Caco-2 (cell line): ENCODE measurements at regions not wholly inside any gene's neighbourhood (a gene's known extent, or its start where the extent isn't known, plus 50 kb on each side); places are given as distances from the start of the nearest gene placed in this dataset.

Experiments used
- BruUV-seq: library from RNA; stranded (reverse); fragments of 400-500 nt; replicated peaks from 2 replicates; lab custom pipeline; 2021; lab: Mats Ljungman, UMichigan
- CTCF ChIA-PET: fragments of 300-600 bp; sonication (Branson Sonifier 250); formaldehyde crosslinking; loops from one replicate; lab custom pipeline; 2022; ENCODE audit warnings: antibody characterized with exemption; lab: Charles Lee
- POLR2A ChIA-PET: fragments of 300-600 bp; sonication (Branson Sonifier 250); formaldehyde crosslinking; loops from one replicate; lab custom pipeline; 2022; ENCODE audit warnings: antibody characterized with exemption; lab: Charles Lee
- DNase-seq, 2 experiments: peaks; one replicate each; pipeline versions ENCODE4 v3.0.0 to v3.0.0-alpha.2; 2020 to 2022
- H3K27me3 ChIP-seq: replicated peaks from 2 replicates; pipeline ENCODE4 v1.6.0; 2011; ENCODE audit warnings: low read length; ENCODE audit not compliant: control insufficient read depth, insufficient read depth
- H3K36me3 ChIP-seq: 2 replicates; pipeline ENCODE4 v1.5.1; 2011; ENCODE audit warnings: low read length; ENCODE audit not compliant: control insufficient read depth, insufficient read depth
- H3K4me1 ChIP-seq: fragments of 250-450 bp; sonication (Bioruptor Pico); 2 replicates; pipeline ENCODE4 v1.5.1; 2020; ENCODE audit warnings: mild to moderate bottlenecking
- H3K4me3 ChIP-seq: 2 replicates; pipeline ENCODE4 v1.5.1; 2011; ENCODE audit warnings: low read depth, mild to moderate bottlenecking, control low read depth, low read length
- H3K9me3 ChIP-seq: fragments of 250-450 bp; sonication (Bioruptor Pico); 2 replicates; pipeline ENCODE4 v1.5.1; 2020; ENCODE audit warnings: mild to moderate bottlenecking, moderate library complexity
- H3K27ac Mint-ChIP-seq: one replicate; pipeline ENCODE4 v1.8.0; 2022; ENCODE audit warnings: mixed read lengths; ENCODE audit not compliant: unreplicated experiment
- H3K27me3 Mint-ChIP-seq: one replicate; pipeline ENCODE4 v1.8.0; 2022; ENCODE audit warnings: mixed read lengths; ENCODE audit not compliant: insufficient read depth, unreplicated experiment
- H3K36me3 Mint-ChIP-seq: one replicate; pipeline ENCODE4 v1.8.0; 2022; ENCODE audit warnings: mild to moderate bottlenecking, mixed read lengths; ENCODE audit not compliant: insufficient read depth, unreplicated experiment
- H3K4me1 Mint-ChIP-seq: one replicate; pipeline ENCODE4 v1.8.0; 2022; ENCODE audit warnings: low read depth, mixed read lengths; ENCODE audit not compliant: unreplicated experiment
- H3K4me3 Mint-ChIP-seq: one replicate; pipeline ENCODE4 v1.8.0; 2022; ENCODE audit warnings: mild to moderate bottlenecking, moderate library complexity, mixed read lengths; ENCODE audit not compliant: unreplicated experiment
- H3K9me3 Mint-ChIP-seq: one replicate; pipeline ENCODE4 v1.8.0; 2022; ENCODE audit warnings: mixed read lengths; ENCODE audit not compliant: unreplicated experiment
- CTCF ChIP-seq, 2 experiments: fragments of 200-600 bp in 1 of 2; IDR thresholded peaks; 1 replicate in 1 of 2; 2 replicates in 1 of 2; pipeline versions ENCODE4 v1.5.1 to v1.8.0; 2011 to 2022; ENCODE audit warnings: antibody characterized with exemption in 1 of 2, control low read depth in 1 of 2, inconsistent platforms in 1 of 2, low read depth in 1 of 2, low read length in 1 of 2, mild to moderate bottlenecking in 1 of 2, moderate library complexity in 1 of 2; ENCODE audit not compliant: insufficient read depth in 1 of 2, severe bottlenecking in 1 of 2, unreplicated experiment in 1 of 2
- intact Hi-C: fragments of 100-400 bp; cut with micrococcal nuclease; formaldehyde crosslinking; loops from one replicate; pipeline ENCODE4 v1.10.0; 2022; ENCODE audit not compliant: unreplicated experiment

GRCh38 chr13:48156466-48156865 is 61.6 kb upstream of the MED4 start:
- Histone ChIP-seq H3K4me3 (no peak overlapping the region), H3K36me3 (no peaks in the 10 kb centered on the region), H3K27me3 (no peaks in the 10 kb centered on the region), H3K4me1 (peaks cover 7% of the 10 kb centered on the region; the same call in 1 of the 2 replicates), H3K9me3 (no peaks in the 10 kb centered on the region)
- no TSS peak for BruUV-seq
- Mint-ChIP-seq H3K4me1 (peaks cover 30% of the 10 kb centered on the region), H3K27ac (no peak overlapping the region), H3K9me3 (no peaks in the 10 kb centered on the region), H3K27me3 (no peaks in the 10 kb centered on the region), H3K36me3 (no peaks in the 10 kb centered on the region), H3K4me3 (no peak overlapping the region)
- intact Hi-C loops: no loop called here
- DNase-seq: no peak
- CTCF ChIA-PET: no interaction called here
- no peak for TF ChIP-seq CTCF (IDR thresholded peaks at IDR 0.05; ENCODE audit: insufficient read depth in 1 of 2, low read depth in 1 of 2, low read length in 1 of 2, severe bottlenecking in 1 of 2, unreplicated experiment in 1 of 2)
- POLR2A ChIA-PET: no interaction called here

GRCh38 chr13:48155848-48156247 is 60.9 kb upstream of the MED4 start:
- no peaks in the 10 kb centered on the region for H3K36me3 Mint-ChIP-seq
- Histone ChIP-seq H3K27me3 (no peaks in the 10 kb centered on the region), H3K36me3 (no peaks in the 10 kb centered on the region), H3K4me1 (peaks cover 7% of the 10 kb centered on the region; the same call in 1 of the 2 replicates), H3K9me3 (no peaks in the 10 kb centered on the region), H3K4me3 (no peak overlapping the region)
- BruUV-seq: no TSS peak
- ChIA-PET POLR2A (no interaction called here), CTCF (no interaction called here)
- no peak overlapping the region for H3K4me3 Mint-ChIP-seq
- intact Hi-C loops: no loop called here
- H3K9me3 Mint-ChIP-seq: no peaks in the 10 kb centered on the region
- no peak for DNase-seq
- H3K27me3 Mint-ChIP-seq: no peaks in the 10 kb centered on the region
- H3K4me1 Mint-ChIP-seq: peaks cover 30% of the 10 kb centered on the region
- no peak overlapping the region for H3K27ac Mint-ChIP-seq
- no peak for TF ChIP-seq CTCF (IDR thresholded peaks at IDR 0.05; ENCODE audit: insufficient read depth in 1 of 2, low read depth in 1 of 2, low read length in 1 of 2, severe bottlenecking in 1 of 2, unreplicated experiment in 1 of 2)

- H3K36me3 ChIP-seq: no peaks in the 10 kb centered on the region
- Mint-ChIP-seq H3K4me1 (peaks cover 30% of the 10 kb centered on the region), H3K9me3 (no peaks in the 10 kb centered on the region), H3K27me3 (no peaks in the 10 kb centered on the region), H3K36me3 (no peaks in the 10 kb centered on the region), H3K27ac (peak overlapping the region; percentile 10), H3K4me3 (no peak overlapping the region)
- TF ChIP-seq CTCF (IDR thresholded peaks at IDR 0.05; ENCODE audit: insufficient read depth in 1 of 2, low read depth in 1 of 2, low read length in 1 of 2, severe bottlenecking in 1 of 2, unreplicated experiment in 1 of 2): no peak
- no peaks in the 10 kb centered on the region for H3K27me3 ChIP-seq
- no peaks in the 10 kb centered on the region for H3K9me3 ChIP-seq
- H3K4me1 ChIP-seq: peaks cover 7% of the 10 kb centered on the region; the same call in 1 of the 2 replicates
- no TSS peak for BruUV-seq
- no peak for DNase-seq
- ChIA-PET POLR2A (no interaction called here), CTCF (no interaction called here)
- intact Hi-C loops: no loop called here
- no peak overlapping the region for H3K4me3 ChIP-seq
Measured at GRCh38 chr13:48154671-48155070, 59.8 kb upstream of the MED4 start.
